GM04503 (cell line): ENCODE measurements at regions not wholly inside any gene's neighbourhood (a gene's known extent, or its start where the extent isn't known, plus 50 kb on each side); places are given as distances from the start of the nearest gene placed in this dataset.

Experiments used
- DNase-seq: peaks from one replicate; pipeline ENCODE4 v3.0.0-alpha.2; 2012; ENCODE audit warnings: low read depth

DNA sequence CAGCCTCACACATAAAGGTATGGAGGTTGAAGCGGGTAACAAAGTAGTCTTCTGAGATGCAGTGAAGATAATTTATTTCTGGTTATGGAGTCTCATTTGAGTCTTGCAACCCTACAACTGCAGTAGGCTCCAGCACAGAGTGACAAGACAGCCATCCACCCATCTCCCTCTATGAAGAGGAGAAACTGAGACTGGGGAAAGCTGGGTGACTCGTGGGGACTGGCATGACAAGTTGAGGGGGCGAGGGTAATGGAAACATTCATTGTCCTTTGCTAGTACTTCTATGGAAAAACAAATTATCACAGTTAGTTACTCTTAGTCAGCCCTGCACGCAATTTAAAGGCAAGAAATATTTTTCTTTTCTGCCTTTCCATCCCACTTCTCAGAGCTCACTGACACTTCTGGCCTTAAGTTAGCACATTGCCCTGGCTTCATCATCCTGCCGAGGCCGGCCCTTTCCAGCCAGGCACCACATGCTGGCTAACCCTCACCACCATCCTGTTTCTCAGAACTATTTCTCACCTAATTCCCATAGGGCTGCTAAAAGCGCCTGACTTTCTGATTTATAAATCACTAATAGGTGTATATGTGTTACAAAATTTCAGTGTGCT is 361.1 kb downstream of the ETS1 start:
- DNase-seq = no peak

DNA sequence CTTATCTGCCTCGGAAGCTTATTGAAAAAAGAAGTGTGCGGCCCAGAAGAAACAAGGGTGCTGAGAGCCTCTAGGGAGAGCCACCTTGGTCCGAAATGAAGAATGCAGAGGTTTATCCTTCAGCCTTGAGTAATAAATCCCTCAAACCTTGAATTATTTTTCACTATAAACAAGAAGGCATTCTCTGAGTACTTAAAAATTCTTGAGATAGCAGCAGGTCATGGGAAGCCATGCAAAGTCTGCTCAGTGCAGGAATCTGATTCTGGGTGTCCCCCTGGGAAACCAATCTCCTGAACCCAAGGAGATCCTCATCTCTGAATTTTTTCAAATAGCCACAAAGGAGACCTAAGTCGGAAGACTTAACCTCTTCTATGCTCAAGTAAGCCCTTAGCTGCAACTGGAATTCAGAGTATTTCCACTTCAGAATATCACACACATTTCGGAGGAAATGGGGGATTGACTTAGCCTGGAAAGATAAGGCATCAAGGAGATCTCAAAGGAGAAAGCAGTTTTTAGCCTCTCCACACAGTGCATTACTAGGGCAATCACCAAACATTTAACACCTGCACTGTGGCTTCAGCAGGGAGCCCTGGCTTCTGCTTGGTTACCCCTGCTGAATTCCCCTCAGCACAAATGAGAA is 365.0 kb downstream of the ETS1 start:
- DNase-seq = no peak

DNA sequence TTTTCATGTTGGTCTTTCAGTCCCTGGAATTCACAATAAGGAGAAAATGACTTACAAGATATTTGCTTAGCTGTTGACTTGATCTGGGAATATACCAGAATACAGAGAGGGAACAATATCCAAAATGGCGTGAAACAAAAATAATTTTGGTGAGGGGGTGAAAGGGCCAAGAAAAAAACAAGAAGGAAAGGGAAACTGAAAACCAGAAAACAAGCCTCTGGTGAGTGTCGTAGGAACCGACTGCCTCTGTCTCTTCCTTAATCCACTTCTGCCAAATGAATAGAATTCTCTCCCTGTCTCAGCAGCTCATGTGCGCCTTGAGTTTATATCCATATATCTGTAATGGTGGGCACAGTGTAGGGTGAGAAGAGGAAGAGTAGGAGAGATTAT is 367.6 kb downstream of the ETS1 start:
- DNase-seq = no peak

DNA sequence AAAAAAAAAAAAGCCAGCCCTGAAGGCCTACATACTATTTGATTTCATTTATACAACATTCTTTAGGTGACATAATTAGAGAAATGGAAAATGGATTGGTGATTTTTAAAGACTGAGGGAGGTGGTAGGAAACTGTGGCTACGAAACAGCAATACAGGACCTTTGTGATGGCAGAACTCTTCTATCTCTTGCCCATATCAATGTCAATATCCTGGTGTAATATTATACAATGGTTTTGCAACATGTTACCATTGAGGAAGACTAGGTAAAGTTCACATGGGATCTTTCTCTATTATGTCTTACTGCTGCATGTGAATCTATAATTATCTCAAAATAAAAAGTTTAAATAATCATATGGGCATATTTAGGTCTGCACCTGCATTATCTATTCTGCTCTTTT is 371.2 kb downstream of the ETS1 start:
- DNase-seq = no peak

DNA sequence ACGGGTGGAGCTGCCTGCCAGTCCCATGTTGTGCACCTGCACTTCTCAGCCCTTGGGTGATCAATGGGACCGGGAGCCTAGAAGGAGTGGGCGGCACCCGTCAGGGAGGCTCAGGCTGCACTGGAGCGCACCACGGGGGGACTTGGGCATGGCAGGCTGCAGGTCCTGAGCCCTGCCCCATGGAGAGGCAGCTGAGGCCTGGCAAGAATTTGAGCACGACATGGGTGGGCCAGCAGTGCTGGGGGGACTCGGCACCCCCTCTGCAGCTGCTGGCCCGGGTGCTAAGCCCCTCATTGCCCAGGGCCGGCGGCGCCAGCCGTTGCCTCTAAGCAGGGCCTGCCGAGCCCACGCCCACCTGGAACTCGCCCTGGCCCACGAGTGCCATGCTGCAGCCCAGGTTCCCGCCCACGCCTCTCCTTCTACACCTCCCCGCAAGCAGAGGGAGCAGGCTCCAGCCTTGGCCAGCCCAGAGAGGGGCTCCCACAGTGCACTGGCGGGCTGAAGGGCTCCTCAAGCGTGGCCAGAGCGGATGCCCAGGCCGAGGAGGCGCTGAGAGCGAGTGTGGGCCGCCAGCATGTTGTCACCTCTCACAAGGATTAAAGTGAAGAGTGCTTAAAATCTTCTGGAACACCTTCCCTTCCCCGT is 372.0 kb downstream of the ETS1 start:
- DNase-seq = no peak

DNA sequence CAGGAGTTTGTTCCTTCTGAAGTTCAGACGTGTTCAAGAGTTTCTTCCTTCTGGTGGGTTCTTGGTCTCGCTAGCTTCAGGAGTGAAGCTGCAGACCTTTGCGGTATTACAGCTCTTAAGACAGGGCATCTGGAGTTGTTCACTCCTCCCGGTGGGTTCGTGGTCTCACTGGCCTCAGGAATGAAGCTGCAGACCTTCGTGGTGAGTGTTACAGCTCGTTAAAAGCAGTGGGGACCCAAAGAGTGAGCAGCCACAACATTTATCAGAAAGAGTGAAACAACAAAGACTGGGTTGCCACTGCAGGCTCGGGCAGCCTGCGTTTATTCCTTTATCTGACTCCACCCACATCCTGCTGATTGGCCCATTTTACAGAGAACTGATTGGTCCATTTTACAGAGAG is 373.1 kb downstream of the ETS1 start:
- no peak for DNase-seq

DNA sequence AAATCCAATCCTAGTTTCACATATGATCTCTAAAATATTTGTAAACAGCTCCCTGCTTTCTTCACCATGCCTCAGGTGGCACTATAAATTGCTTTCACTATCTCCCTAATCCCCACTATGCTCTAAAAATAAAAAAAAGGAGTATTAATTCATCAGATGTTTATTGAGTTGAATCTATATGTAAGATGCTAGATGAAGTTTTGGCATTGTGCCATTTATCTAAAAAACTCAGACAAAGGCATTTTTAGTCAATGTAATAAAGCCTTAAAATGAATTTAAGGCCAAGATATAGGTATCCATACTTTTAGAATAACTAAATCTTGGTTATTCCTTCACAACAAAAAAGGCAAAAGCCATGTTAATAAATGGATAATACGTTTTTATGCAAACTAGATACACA is 373.9 kb downstream of the ETS1 start:
- DNase-seq = no peak

DNA sequence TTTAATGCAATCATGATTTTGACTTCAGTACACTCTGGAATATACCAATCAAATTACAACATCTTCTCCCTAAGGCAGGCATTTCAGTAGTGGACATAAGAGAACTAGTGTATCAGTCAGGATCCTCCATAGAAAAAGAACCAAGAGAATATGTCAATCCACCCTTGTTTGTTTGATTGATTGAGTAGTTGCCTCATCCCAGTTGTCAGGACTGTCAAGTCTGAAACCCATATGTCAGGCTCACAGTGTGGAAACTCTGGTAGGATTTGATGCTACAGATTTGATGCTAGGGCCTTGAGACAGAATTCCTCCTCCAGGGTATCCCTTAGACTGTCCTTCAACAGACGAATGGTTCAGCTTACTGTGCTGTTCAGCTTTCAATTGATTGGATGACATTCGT is 375.0 kb downstream of the ETS1 start:
- no peak for DNase-seq

DNA sequence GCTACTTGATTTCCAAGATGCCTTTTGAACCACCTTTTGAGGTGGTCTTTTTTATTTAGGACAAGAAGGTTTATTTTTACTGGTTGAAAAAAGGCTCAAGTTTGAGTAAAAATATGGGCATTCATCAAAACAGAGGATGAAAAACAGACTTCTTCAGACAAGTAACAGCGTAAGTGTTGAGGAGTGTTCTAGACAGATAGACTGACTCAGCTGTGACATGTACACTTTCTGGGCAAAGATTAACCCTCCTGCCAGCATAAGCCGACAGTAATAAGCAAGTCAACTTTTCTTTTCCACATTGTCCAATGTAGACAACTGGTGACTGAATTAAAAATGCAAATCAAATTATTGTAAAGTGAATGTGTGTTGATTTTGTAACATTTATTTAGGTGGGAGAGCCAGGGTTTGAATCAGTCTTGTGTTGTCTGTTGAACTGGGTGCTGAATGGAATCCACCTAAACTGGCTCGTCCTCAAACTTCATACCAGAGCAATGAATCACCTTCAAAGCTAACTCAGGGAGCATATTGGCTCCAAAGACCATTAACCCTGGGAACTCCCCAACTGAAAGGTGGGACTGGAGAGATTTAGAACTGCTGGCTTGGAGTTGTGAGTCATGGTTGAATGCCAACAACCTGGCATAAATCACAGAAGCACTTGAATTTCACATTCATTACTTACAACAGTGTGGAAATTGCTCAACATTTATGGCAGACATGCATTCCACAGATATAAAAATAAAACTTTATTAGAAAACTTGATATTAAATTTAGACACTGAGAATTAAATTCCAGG is 377.0 kb downstream of the ETS1 start:
- DNase-seq = peak; percentile 95

DNA sequence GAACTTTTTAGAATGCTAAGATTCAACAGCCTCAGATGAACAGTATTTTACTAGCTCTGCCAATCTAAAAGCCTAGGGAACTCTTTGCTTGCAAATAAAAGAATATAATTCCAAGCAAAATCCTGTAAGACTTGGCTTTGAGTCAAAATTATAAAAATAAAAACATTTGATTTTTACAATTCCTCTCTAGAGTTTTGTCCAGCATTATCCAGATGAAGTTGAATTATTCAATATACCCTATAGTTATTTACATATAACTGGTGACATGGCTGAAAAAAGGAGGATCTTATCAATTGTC is 378.3 kb downstream of the ETS1 start:
- DNase-seq = no peak

DNA sequence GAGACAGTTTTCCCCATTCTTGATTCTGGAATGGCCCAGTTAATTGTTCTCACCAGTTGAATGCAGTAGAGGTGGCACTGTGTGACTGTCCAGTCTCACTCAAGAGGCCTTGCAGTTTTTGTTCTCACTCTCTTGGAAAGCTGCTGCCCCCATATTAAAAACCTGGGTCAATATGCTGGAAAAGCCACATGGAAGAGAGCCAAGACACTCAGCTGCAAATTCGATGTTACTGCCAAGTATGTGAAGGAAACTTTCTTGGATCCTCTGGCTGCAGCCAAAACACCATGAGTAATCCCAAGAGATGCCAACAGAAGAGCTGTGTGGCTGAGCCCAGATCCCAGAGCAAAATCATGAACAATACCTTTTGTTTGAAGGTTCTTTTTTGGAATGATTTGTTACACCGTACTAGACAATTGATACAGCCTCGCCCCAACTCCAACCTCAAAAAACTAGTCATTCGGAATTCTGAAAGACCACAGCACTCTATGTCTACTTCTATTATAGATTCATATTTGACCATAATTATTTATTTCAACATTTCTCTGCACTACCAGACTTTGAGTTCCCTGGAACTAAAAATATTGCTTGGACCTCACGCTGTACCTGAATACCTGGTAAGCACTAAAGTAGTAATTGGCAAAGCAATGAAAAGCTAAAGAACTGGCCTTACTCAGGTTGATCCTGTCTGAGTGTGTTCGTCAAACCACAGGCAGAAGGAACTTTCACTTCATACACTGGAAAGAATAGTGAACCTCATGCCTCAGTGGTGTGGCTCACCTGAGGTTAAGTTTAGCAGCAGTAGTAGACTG is 378.8 kb downstream of the ETS1 start:
- peak; percentile 89 for DNase-seq

DNA sequence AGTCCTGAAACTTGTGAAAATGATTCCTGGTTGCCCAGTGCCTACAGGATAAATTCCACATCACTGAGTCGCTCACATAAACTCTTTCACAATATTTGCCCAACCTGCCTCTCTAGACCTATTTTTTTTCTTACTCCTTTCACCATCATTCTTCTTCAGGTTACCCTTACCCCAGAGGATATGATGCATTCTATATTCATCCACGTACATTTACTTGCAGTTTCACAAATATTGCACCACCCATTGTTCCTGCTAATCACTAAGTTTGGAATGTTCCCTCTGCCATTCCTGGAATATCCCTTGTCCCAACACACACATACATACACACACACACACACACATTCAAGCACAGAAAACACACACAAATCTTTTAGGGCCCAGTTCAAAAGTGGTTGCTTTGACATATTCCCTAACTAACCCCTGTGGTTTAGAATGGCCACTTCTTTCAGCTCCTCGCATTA is 379.5 kb downstream of the ETS1 start:
- peak; percentile 79 for DNase-seq

DNA sequence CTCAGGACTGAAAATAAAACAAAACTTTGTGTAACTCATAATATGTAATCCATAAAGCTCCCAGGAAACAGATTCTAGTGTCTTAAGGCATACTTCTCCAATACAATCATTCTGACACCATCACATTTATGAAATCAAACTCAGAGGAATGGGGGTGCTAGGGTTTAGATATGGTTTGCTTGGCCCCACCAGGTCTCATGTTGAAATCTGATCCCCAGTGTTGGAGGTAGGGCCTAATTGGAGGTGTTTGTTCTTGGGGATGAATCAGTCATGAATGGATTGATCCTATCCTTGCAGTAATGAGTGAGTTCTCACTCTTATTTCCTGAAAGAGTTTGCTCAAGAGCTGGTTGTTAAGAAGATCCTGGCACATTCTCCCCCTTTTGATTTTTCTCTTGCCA is 380.9 kb downstream of the ETS1 start:
- no peak for DNase-seq

DNA sequence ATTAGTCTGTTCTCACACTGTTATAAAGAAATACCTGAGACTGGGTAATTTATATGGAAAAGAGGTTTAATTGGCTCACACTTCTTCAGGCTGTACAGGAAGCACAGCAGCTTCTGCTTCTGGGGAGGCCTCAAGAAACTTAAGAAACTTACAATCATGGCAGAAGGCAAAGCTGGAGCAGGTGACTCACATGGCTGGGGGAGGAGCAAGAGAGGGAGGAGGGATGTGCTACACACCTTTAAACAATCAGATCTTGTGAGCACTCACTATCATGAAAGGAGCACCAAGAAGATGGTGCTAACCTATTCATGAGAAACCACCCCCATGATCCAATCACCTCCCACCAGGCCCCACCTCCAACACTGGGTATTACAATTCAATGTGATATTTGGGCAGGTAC is 381.6 kb downstream of the ETS1 start:
- no peak for DNase-seq

DNA sequence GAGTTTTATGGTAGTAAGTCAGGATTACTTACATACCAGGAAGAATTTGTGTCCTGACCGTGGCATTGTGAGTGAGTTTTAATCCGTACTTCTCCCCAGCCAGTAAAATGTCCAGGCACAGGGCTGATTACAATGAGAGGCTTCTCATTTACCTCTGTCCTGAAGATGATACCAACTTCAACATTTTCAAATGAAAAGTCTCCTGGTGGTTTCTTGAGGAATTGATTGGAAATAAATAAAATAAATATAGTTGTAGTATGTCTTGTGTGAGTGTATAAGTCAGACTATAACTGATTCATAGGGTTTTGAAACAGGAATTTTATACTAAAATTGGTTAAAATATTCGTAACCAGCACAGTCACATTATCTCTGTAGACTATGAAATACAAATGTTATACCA is 382.5 kb downstream of the ETS1 start:
- no peak for DNase-seq

DNA sequence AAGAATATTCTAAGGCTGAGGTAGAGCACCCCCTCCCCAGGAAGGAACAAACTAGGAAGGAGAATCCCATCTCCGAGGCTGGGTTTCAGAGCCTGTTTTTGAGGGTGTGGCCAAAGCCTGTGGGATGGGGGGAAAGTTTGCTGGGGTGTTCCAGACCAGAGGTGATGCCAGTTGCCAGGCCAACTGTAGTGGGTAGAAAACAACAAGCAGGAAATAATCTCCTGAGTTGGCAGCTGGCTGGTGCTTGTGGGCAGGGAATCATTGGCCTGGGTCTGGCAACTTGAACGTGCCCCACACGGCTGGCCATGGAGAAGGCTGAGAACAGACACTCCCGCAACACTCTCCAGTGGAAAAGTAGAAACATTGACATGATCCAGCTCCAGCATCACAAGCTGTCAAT is 385.6 kb downstream of the ETS1 start:
- no peak for DNase-seq

DNA sequence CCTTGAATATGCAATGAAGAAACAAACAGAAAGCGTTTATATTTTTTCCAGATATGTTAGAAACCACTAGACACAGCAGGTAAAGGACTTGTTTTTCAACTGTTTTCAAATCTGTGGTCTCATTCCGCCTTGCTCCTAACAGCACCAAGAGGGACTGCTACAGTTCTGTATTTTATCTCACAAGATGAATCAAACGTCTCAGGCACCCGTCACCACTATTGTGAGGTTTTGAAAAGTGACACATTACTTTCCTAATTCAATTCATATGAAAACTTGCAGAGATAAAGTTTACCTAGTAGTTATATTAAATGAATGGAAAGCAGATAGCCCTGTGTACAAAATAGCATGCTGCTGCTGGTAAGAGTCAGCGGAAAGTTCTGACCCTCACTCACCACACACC is 386.3 kb downstream of the ETS1 start:
- no peak for DNase-seq

DNA sequence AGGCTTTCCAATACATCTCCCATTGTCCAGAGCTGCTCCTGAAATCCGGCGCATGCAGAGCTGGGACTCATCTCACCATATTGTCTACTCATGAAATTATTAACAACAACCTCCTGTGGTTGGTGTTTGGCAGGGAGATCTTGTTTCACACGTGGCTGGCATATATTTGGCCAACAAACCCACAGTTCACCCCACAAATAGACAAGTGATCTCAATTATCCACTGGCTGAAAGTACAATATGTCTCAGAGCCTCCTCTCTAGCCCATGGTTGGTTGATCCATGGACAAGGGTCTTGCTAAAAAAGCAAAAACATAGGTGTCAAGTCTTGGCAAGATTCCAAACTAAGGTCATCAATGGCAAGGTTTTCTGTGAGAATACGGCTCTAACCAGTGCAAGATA is 386.9 kb downstream of the ETS1 start:
- DNase-seq = no peak

DNA sequence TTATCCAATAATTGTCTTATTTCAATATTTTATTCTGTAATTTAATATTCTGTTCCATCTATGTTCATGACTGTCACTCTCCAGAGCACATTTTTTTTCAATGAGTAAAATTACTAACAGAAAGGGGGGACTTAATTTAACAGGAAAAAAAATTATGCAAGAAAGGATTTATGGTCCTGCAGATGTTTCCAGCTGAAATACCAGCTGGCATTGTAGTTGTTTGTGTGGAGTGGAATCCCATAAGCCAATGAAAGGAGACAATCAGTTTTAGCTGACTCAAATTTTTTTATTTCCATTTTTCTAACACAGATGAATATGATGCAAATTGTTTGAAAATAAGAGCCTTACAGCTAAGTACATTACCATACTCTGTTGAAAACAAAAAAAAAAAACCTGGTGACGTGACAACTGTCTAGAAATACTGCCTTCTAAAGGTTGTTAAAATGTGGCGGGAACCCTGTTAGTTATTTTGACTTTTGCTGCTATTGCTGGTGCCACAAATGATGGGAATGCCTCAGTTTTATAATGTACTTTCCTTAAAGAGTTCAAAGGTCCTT is 389.1 kb downstream of the ETS1 start:
- no peak for DNase-seq

DNA sequence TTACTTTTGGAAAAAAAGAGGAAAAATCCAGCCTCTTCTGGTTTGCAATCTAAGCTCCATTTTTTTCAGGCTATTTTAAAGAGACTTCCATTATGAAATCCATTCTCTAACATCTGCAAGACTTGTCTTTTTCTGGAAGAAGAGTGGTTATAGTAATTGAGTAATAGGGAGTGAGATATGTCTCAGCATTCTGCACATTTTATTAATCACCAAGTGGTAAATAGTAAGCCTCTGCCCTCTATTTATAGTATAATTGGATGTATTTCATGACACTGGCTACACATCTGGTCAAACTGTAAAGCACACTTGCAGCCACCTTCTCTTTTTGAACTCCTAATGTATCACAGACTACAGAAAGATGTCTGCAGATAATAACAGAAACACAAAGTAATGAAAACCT is 391.1 kb downstream of the ETS1 start:
- DNase-seq = no peak

DNA sequence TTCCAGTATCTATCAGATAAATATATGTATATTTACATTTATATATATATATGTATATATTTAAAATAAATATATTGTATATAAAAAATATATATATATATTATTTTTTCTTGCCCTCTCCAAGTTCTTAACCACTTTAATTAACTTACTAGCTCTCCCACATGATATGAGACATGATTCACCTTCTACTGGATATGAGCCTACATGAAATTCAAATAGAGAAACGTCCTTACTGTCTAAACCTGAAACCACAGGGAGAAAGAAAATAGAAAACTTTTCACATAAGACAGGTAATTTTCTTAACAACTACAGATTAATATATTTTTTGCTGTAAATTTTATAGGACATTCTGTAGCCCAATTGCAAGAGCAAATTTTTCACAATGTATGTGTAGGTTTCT is 391.6 kb downstream of the ETS1 start:
- DNase-seq = no peak
